ENCODE measurements at regions not wholly inside any gene's neighbourhood (a gene's known extent, or its start where the extent isn't known, plus 50 kb on each side); places are given as distances from the start of the nearest gene placed in this dataset.
A peak's percentile ranks its signal among the peaks of the same experiment; 100 is the strongest.

GRCh38 chr6:167396659-167397490 is 72.0 kb downstream of the TTLL2 start:
- Histone ChIP-seq H3K36me3 (ENCODE audit: control insufficient read depth, insufficient read depth, low read length) (no peaks in the 10 kb centered on the region), H3K4me3 (ENCODE audit: low read depth, low read length) (no peak overlapping the region), H3K27me3 (ENCODE audit: control insufficient read depth, insufficient read depth, low read length) (no peaks in the 10 kb centered on the region)
- no peak for FAIRE-seq
- TF ChIP-seq, protein P1, sequence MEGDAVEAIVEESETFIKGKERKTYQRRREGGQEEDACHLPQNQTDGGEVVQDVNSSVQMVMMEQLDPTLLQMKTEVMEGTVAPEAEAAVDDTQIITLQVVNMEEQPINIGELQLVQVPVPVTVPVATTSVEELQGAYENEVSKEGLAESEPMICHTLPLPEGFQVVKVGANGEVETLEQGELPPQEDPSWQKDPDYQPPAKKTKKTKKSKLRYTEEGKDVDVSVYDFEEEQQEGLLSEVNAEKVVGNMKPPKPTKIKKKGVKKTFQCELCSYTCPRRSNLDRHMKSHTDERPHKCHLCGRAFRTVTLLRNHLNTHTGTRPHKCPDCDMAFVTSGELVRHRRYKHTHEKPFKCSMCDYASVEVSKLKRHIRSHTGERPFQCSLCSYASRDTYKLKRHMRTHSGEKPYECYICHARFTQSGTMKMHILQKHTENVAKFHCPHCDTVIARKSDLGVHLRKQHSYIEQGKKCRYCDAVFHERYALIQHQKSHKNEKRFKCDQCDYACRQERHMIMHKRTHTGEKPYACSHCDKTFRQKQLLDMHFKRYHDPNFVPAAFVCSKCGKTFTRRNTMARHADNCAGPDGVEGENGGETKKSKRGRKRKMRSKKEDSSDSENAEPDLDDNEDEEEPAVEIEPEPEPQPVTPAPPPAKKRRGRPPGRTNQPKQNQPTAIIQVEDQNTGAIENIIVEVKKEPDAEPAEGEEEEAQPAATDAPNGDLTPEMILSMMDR (IDR thresholded peaks at IDR 0.05; ENCODE audit: insufficient read depth, low read length, severe bottlenecking): no peak
- DNase-seq (ENCODE audit: low read depth): no peak

DNA sequence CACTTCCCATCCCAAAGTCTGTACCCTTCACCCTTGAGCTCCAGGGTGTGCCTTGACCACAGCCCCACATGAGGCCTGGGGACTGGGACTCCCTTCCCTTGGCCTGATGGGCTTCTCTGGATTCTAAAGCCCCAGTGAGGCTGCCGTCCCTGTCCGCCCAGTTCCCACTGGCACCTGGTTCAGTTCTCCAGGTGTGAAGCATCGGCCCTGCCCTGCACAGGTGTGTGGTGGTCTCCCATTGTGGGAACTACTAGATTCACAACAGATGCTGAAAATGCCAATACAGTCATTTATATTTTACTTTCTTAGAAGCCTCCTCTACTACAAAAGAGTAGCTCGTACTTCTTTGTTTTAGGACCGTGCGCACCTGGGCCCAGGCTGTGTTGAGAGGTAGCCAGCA is 72.8 kb downstream of the TTLL2 start:
- TF ChIP-seq, protein P1 (IDR thresholded peaks at IDR 0.05; ENCODE audit: insufficient read depth, low read length, severe bottlenecking): no peak
- Histone ChIP-seq H3K36me3 (ENCODE audit: control insufficient read depth, insufficient read depth, low read length) (no peaks in the 10 kb centered on the region), H3K4me3 (ENCODE audit: low read depth, low read length) (no peak overlapping the region), H3K27me3 (ENCODE audit: control insufficient read depth, insufficient read depth, low read length) (no peaks in the 10 kb centered on the region)
- no peak for FAIRE-seq
- no peak for DNase-seq (ENCODE audit: low read depth)

GRCh38 chr6:167398214-167399050 is 73.5 kb downstream of the TTLL2 start:
- no peaks in the 10 kb centered on the region for H3K36me3 ChIP-seq (ENCODE audit: control insufficient read depth, insufficient read depth, low read length)
- DNase-seq (ENCODE audit: low read depth) (no peak), FAIRE-seq (peak; percentile 36)
- no peak overlapping the region for H3K4me3 ChIP-seq (ENCODE audit: low read depth, low read length)
- TF ChIP-seq, protein P1 (IDR thresholded peaks at IDR 0.05; ENCODE audit: insufficient read depth, low read length, severe bottlenecking): no peak
- no peaks in the 10 kb centered on the region for H3K27me3 ChIP-seq (ENCODE audit: control insufficient read depth, insufficient read depth, low read length)

DNA sequence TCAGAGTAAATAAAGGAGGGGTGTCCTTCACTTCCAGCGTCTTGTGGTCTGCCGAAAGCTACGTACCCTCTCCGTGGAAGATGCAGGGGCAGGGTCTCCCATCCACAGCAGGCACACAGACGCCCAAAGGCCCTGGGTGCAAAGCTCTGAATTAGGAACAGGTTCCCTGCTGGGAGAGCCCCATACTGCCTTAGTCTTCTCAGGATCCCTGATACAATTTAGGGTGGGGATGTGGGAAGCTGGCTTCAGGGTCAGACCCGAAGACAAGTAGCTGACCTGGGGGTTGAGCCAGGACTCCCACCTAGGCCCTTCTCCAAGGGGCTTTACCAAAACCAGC is 74.1 kb downstream of the TTLL2 start:
- Histone ChIP-seq H3K27me3 (ENCODE audit: control insufficient read depth, insufficient read depth, low read length) (no peaks in the 10 kb centered on the region), H3K4me3 (ENCODE audit: low read depth, low read length) (no peak overlapping the region), H3K36me3 (ENCODE audit: control insufficient read depth, insufficient read depth, low read length) (no peaks in the 10 kb centered on the region)
- TF ChIP-seq, protein P1 (IDR thresholded peaks at IDR 0.05; ENCODE audit: insufficient read depth, low read length, severe bottlenecking): no peak
- no peak for DNase-seq (ENCODE audit: low read depth)
- FAIRE-seq: no peak

DNA sequence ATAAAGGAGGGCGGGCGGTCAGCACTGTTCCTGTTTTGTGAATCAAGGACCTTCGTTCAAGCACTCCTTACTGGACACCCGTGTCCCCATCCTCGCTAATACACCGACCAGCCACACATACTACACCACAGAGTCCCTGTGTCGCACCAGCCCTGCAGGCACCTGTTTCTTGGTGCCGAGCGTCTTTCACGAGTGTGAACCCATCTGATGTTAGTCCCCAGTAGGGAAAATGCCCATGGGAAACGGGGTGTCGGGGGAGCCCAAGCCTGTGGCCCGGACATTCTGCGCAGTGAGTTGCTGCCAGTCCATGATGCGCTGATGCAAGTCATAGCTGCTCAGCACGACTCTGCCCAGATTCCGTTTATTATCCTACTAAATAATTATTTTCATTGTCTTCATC is 74.7 kb downstream of the TTLL2 start:
- no peaks in the 10 kb centered on the region for H3K36me3 ChIP-seq (ENCODE audit: control insufficient read depth, insufficient read depth, low read length)
- TF ChIP-seq, protein P1 (IDR thresholded peaks at IDR 0.05; ENCODE audit: insufficient read depth, low read length, severe bottlenecking): no peak
- no peaks in the 10 kb centered on the region for H3K27me3 ChIP-seq (ENCODE audit: control insufficient read depth, insufficient read depth, low read length)
- no peak for FAIRE-seq
- H3K4me3 ChIP-seq (ENCODE audit: low read depth, low read length): no peak overlapping the region
- DNase-seq (ENCODE audit: low read depth): no peak

Data from bronchial epithelial cell (primary cell).